ENCODE measurements at regions not wholly inside any gene's neighbourhood (a gene's known extent, or its start where the extent isn't known, plus 50 kb on each side); places are given as distances from the start of the nearest gene placed in this dataset.

GRCh38 chr10:128367807-128368206, 241.6 kb upstream of the MKI67 start:
- DNase-seq (ENCODE audit: extremely low read depth in 1 of 2, low read depth in 1 of 2), result no peak

GRCh38 chr10:128369101-128369650, 243.0 kb upstream of the MKI67 start:
- no peak for DNase-seq (ENCODE audit: extremely low read depth in 1 of 2, low read depth in 1 of 2)

GRCh38 chr10:128373071-128373749, 247.0 kb upstream of the MKI67 start:
- no peak for DNase-seq (ENCODE audit: extremely low read depth in 1 of 2, low read depth in 1 of 2)

GRCh38 chr10:128373831-128374230, 247.6 kb upstream of the MKI67 start:
- no peak for DNase-seq (ENCODE audit: extremely low read depth in 1 of 2, low read depth in 1 of 2)

GRCh38 chr10:128375171-128375570, 248.9 kb upstream of the MKI67 start:
- no peak for DNase-seq (ENCODE audit: extremely low read depth in 1 of 2, low read depth in 1 of 2)

- no peak for DNase-seq (ENCODE audit: extremely low read depth in 1 of 2, low read depth in 1 of 2)
Observed at GRCh38 chr10:128377364-128377987, 251.3 kb upstream of the MKI67 start.

GRCh38 chr10:128377988-128378387, 251.8 kb upstream of the MKI67 start:
- DNase-seq (ENCODE audit: extremely low read depth in 1 of 2, low read depth in 1 of 2), result no peak

GRCh38 chr10:128380946-128381345, 254.7 kb upstream of the MKI67 start:
- no peak for DNase-seq (ENCODE audit: extremely low read depth in 1 of 2, low read depth in 1 of 2)

- no peak for DNase-seq (ENCODE audit: extremely low read depth in 1 of 2, low read depth in 1 of 2)
Observed at GRCh38 chr10:128382225-128382624, 256.0 kb upstream of the MKI67 start.

- DNase-seq (ENCODE audit: extremely low read depth in 1 of 2, low read depth in 1 of 2), result no peak
Observed at GRCh38 chr10:128384831-128385230, 258.6 kb upstream of the MKI67 start.

- no peak for DNase-seq (ENCODE audit: extremely low read depth in 1 of 2, low read depth in 1 of 2)
Observed at GRCh38 chr10:128386231-128386630, 260.0 kb upstream of the MKI67 start.

GRCh38 chr10:128386816-128387604, 260.8 kb upstream of the MKI67 start:
- DNase-seq (ENCODE audit: extremely low read depth in 1 of 2, low read depth in 1 of 2), result no peak

GRCh38 chr10:128390596-128390995, 264.4 kb upstream of the MKI67 start:
- no peak for DNase-seq (ENCODE audit: extremely low read depth in 1 of 2, low read depth in 1 of 2)

GRCh38 chr10:128393546-128393945, 267.3 kb upstream of the MKI67 start:
- no peak for DNase-seq (ENCODE audit: extremely low read depth in 1 of 2, low read depth in 1 of 2)

GRCh38 chr10:128398118-128398517, 271.9 kb upstream of the MKI67 start:
- DNase-seq (ENCODE audit: extremely low read depth in 1 of 2, low read depth in 1 of 2), result no peak

GRCh38 chr10:128398999-128399398, 272.8 kb upstream of the MKI67 start:
- no peak for DNase-seq (ENCODE audit: extremely low read depth in 1 of 2, low read depth in 1 of 2)

GRCh38 chr10:128400564-128400963, 274.3 kb upstream of the MKI67 start:
- DNase-seq (ENCODE audit: extremely low read depth in 1 of 2, low read depth in 1 of 2), result no peak

- DNase-seq (ENCODE audit: extremely low read depth in 1 of 2, low read depth in 1 of 2), result no peak
Observed at GRCh38 chr10:128405450-128405849, 279.2 kb upstream of the MKI67 start.

- DNase-seq (ENCODE audit: extremely low read depth in 1 of 2, low read depth in 1 of 2), result no peak
Observed at GRCh38 chr10:128411643-128412042, 285.4 kb upstream of the MKI67 start.

- DNase-seq (ENCODE audit: extremely low read depth in 1 of 2, low read depth in 1 of 2), result no peak
Observed at GRCh38 chr10:128414568-128414967, 288.3 kb upstream of the MKI67 start.

- no peak for DNase-seq (ENCODE audit: extremely low read depth in 1 of 2, low read depth in 1 of 2)
Observed at GRCh38 chr10:128416231-128416630, 290.0 kb upstream of the MKI67 start.

GRCh38 chr10:128417826-128418225, 291.6 kb upstream of the MKI67 start:
- DNase-seq (ENCODE audit: extremely low read depth in 1 of 2, low read depth in 1 of 2), result no peak

Measured in activated CD8-positive, alpha-beta memory T cell treated with anti-CD3 and anti-CD28 coated beads for 1 hour (primary cell).